Activated CD4-positive, alpha-beta T cell treated with anti-CD3 and anti-CD28 coated beads, Interleukin-2, amount 50 U/mL, for 16 hours (primary cell): ENCODE measurements at regions not wholly inside any gene's neighbourhood (a gene's known extent, or its start where the extent isn't known, plus 50 kb on each side); places are given as distances from the start of the nearest gene placed in this dataset.

ENCODE experiments used
- DNase-seq: peaks from one replicate; pipeline ENCODE4 v3.0.0-alpha.2; 2020

- no peak for DNase-seq
These were observed 140.1 kb downstream of the SPANXN4 start for GRCh38 chrX:143165778-143166177.

GRCh38 chrX:143139681-143140080 is 114.0 kb downstream of the SPANXN4 start:
- DNase-seq = no peak

GRCh38 chrX:143121477-143121876 is 95.7 kb downstream of the SPANXN4 start:
- DNase-seq = no peak

- no peak for DNase-seq
These were observed 89.7 kb downstream of the SPANXN4 start for GRCh38 chrX:143115466-143115865.

GRCh38 chrX:143095816-143096215 is 70.1 kb downstream of the SPANXN4 start:
- no peak for DNase-seq

- no peak for DNase-seq
These were observed 69.6 kb downstream of the SPANXN4 start for GRCh38 chrX:143095321-143095720.

GRCh38 chrX:143094417-143095023 is 68.8 kb downstream of the SPANXN4 start:
- DNase-seq = no peak
